ENCODE measurements at regions not wholly inside any gene's neighbourhood (a gene's known extent, or its start where the extent isn't known, plus 50 kb on each side); places are given as distances from the start of the nearest gene placed in this dataset.

- Histone ChIP-seq H3K4me1 (ENCODE audit: insufficient read depth) (no peaks in the 10 kb centered on the region), H3K4me3 (no peak overlapping the region), H2AFZ (0 out of 2 replicates have a peak overlapping the region, but pooled peaks have one; percentile 7), H3K27me3 (ENCODE audit: insufficient read depth) (no peaks in the 10 kb centered on the region), H3K79me2 (replicated peaks; ENCODE audit: insufficient read depth) (no peaks in the 10 kb centered on the region), H4K20me1 (replicated peaks; ENCODE audit: insufficient read depth) (no peaks in the 10 kb centered on the region), H3K9me2 (ENCODE audit: insufficient read depth) (no peaks in the 10 kb centered on the region), H3K36me3 (ENCODE audit: insufficient read depth) (no peaks in the 10 kb centered on the region), H3K27ac (ENCODE audit: low read depth) (no peak overlapping the region), H3F3A (replicated peaks; ENCODE audit: low read depth) (no peaks in the 10 kb centered on the region), H3K4me2 (no peak overlapping the region)
- Mint-ChIP-seq H3K27ac (no peak overlapping the region), H3K9me3 (peaks cover 5% of the 10 kb centered on the region), H3K36me3 (ENCODE audit: low read depth) (0 out of 3 replicates have a peak, but pooled peaks cover 4% of the 10 kb centered on the region), H3K4me1 (no peaks in the 10 kb centered on the region), H3K27me3 (ENCODE audit: insufficient read depth, low read depth, poor library complexity) (no peaks in the 10 kb centered on the region), H3K4me3 (no peak overlapping the region)
- ATAC-seq (no peak), DNase-seq (ENCODE audit: low spot score) (no peak)
- no peak for TF ChIP-seq POLR2AphosphoS5 (IDR thresholded peaks at IDR 0.05; ENCODE audit: low read depth)
- no peak for TF ChIP-seq ZNF114 (CRISPR knock-in tag; IDR thresholded peaks at IDR 0.05)
- no peak for TF ChIP-seq JUNB (IDR thresholded peaks at IDR 0.05; ENCODE audit: unreplicated experiment)
- TF ChIP-seq ETS1 (IDR thresholded peaks at IDR 0.05) = no peak
- no peak for TF ChIP-seq ZNF331 (CRISPR knock-in tag; IDR thresholded peaks at IDR 0.05; ENCODE audit: low read depth)
- TF ChIP-seq EZH2 (IDR thresholded peaks at IDR 0.05; ENCODE audit: low read depth, unreplicated experiment) = no peak
- no peak for TF ChIP-seq CREB1 (CRISPR knock-in tag; IDR thresholded peaks at IDR 0.05; ENCODE audit: low read depth)
- no peak for TF ChIP-seq NANOG (IDR thresholded peaks at IDR 0.05; ENCODE audit: borderline replicate concordance)
- no peak for TF ChIP-seq ZNF462 (CRISPR knock-in tag; IDR thresholded peaks at IDR 0.05)
- TF ChIP-seq EZH2phosphoT487 (IDR thresholded peaks at IDR 0.05; ENCODE audit: unreplicated experiment) = no peak
- TF ChIP-seq REST (IDR thresholded peaks at IDR 0.05; ENCODE audit: unreplicated experiment) = no peak
- TF ChIP-seq STAT1 (IDR thresholded peaks at IDR 0.05; ENCODE audit: unreplicated experiment) = no peak
- TF ChIP-seq, protein P1, sequence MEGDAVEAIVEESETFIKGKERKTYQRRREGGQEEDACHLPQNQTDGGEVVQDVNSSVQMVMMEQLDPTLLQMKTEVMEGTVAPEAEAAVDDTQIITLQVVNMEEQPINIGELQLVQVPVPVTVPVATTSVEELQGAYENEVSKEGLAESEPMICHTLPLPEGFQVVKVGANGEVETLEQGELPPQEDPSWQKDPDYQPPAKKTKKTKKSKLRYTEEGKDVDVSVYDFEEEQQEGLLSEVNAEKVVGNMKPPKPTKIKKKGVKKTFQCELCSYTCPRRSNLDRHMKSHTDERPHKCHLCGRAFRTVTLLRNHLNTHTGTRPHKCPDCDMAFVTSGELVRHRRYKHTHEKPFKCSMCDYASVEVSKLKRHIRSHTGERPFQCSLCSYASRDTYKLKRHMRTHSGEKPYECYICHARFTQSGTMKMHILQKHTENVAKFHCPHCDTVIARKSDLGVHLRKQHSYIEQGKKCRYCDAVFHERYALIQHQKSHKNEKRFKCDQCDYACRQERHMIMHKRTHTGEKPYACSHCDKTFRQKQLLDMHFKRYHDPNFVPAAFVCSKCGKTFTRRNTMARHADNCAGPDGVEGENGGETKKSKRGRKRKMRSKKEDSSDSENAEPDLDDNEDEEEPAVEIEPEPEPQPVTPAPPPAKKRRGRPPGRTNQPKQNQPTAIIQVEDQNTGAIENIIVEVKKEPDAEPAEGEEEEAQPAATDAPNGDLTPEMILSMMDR (conservative IDR thresholded peaks at IDR 0.05; ENCODE audit: low read depth in 2 of 2) = no peak
These were observed 537.4 kb downstream of the TENT5A start for GRCh38 chr6:81215092-81215432.

Measured in GM23338 (cell line).